Testis (tissue), 2 donors: ENCODE measurements at regions not wholly inside any gene's neighbourhood (a gene's known extent, or its start where the extent isn't known, plus 50 kb on each side); places are given as distances from the start of the nearest gene placed in this dataset.

ENCODE experiments used
- CTCF ChIP-seq, 3 experiments: fragments of 450-650 bp in 2 of 3; fragments of 200-600 bp in 1 of 3; sonication (generic) in 1 of 3; IDR thresholded peaks; one replicate each; pipeline ENCODE4 v1.5.1; 2016 to 2019; ENCODE audit warnings: antibody characterized with exemption in 3 of 3, mild to moderate bottlenecking in 2 of 3, moderate library complexity in 1 of 3
- POLR2A ChIP-seq: fragments of 450-650 bp; IDR thresholded peaks from one replicate; pipeline ENCODE4 v1.6.1; 2017; ENCODE audit warnings: antibody characterized with exemption, mild to moderate bottlenecking, moderate library complexity

- no peak for TF ChIP-seq POLR2A
- no peak for TF ChIP-seq CTCF (IDR thresholded peaks at IDR 0.05)
Measured at GRCh38 chr7:134561-135256, 57.7 kb upstream of the FAM20C start.
